K562 (cell line): ENCODE measurements at regions not wholly inside any gene's neighbourhood (a gene's known extent, or its start where the extent isn't known, plus 50 kb on each side); places are given as distances from the start of the nearest gene placed in this dataset.

Experiments used
- ATAC-seq: fragments of 200-7000 bp; cut with Tn5 transposase; 3 replicates; pipeline ENCODE4 v1.9.1; 2020; ENCODE audit warnings: moderate library complexity
- BruUV-seq: library from RNA; stranded (reverse); fragments of 400-500 nt; replicated peaks from 2 replicates; lab custom pipeline; 2021; lab: Mats Ljungman, UMichigan
- CTCF ChIA-PET: fragments of 300-600 bp; formaldehyde crosslinking; extraction: SDS; loops from one replicate; lab custom pipeline; 2021; ENCODE audit warnings: low intra/inter-chr PET ratio; lab: Yijun Ruan, JAX
- POLR2A ChIA-PET: fragments of 300-600, 350-650 bp; sonication (Branson Sonifier 250); formaldehyde crosslinking; extraction: SDS; loops from one replicate; lab custom pipeline; 2021; ENCODE audit warnings: antibody characterized with exemption, inconsistent platforms; lab: Yijun Ruan, JAX
- DNase-seq, 4 experiments: peaks; one replicate each; pipeline versions ENCODE4 v3.0.0 to v3.0.0-alpha.2; 2011 to 2018; ENCODE audit warnings: low spot score in 3 of 4, mixed read lengths in 3 of 4; ENCODE audit errors: extremely low read depth in 1 of 4
- FAIRE-seq: peaks from 2 replicates; lab custom pipeline; 2011; peaks lifted over from hg19 to GRCh38; lab: Jason Lieb, UNC
- H2AFZ ChIP-seq: 2 replicates; pipeline ENCODE4 v1.6.0; 2011; ENCODE audit warnings: low read depth, low read length, control low read depth, inconsistent platforms
- H3K27ac ChIP-seq: fragments of 200-600 bp; 3 replicates; pipeline ENCODE4 v1.8.0; 2011; ENCODE audit warnings: low read depth, mild to moderate bottlenecking, control low read depth, inconsistent platforms, low read length, moderate library complexity, mixed read lengths; ENCODE audit errors: extremely low read depth
- H3K27me3 ChIP-seq, 2 experiments: fragments of 300-600 bp in 1 of 2; 2 replicates in 1 of 2; 3 replicates in 1 of 2; pipeline versions ENCODE4 v1.6.0 to v1.8.0; 2011; ENCODE audit warnings: inconsistent platforms in 2 of 2, low read length in 2 of 2, mild to moderate bottlenecking in 1 of 2, mixed read lengths in 1 of 2, moderate library complexity in 1 of 2; ENCODE audit not compliant: control insufficient read depth in 2 of 2, insufficient read depth in 2 of 2
- H3K36me3 ChIP-seq: fragments of 300-600 bp; 3 replicates; pipeline ENCODE4 v1.8.0; 2011; ENCODE audit warnings: mild to moderate bottlenecking, low read length, inconsistent platforms; ENCODE audit not compliant: control insufficient read depth, insufficient read depth
- H3K4me1 ChIP-seq, 2 experiments: fragments of 200-600 bp in 1 of 2; replicated peaks in 1 of 2; 2 replicates in 1 of 2; 3 replicates in 1 of 2; pipeline versions ENCODE4 v1.5.1 to v1.8.0; 2011; ENCODE audit warnings: inconsistent platforms in 2 of 2, low read length in 2 of 2, mild to moderate bottlenecking in 1 of 2, mixed read lengths in 1 of 2, moderate library complexity in 1 of 2; ENCODE audit not compliant: control insufficient read depth in 2 of 2, insufficient read depth in 2 of 2
- H3K4me2 ChIP-seq: 2 replicates; pipeline ENCODE4 v1.6.1; 2011; ENCODE audit warnings: low read length, control low read depth, inconsistent platforms, mixed read lengths; ENCODE audit not compliant: insufficient read depth
- H3K4me3 ChIP-seq: fragments of 200-600 bp; sonication (generic), shearing (Covaris generic); 2 replicates; pipeline ENCODE4 v1.5.1; 2016; ENCODE audit warnings: control low read depth, inconsistent platforms
- H3K79me2 ChIP-seq: fragments of 200-600 bp; 3 replicates; pipeline ENCODE4 v1.8.0; 2011; ENCODE audit warnings: low read length, inconsistent platforms; ENCODE audit not compliant: control insufficient read depth, insufficient read depth
- H3K9ac ChIP-seq, 2 experiments: 2 replicates each; pipeline versions ENCODE4 v1.6.0 to v1.6.1; 2011; ENCODE audit warnings: low read depth in 2 of 2, low read length in 2 of 2, control low read depth in 1 of 2, inconsistent platforms in 1 of 2, mild to moderate bottlenecking in 1 of 2, mixed read lengths in 1 of 2; ENCODE audit not compliant: insufficient read depth in 1 of 2
- H3K9me1 ChIP-seq: one replicate; pipeline ENCODE4 v1.6.0; 2011; ENCODE audit warnings: inconsistent platforms, mild to moderate bottlenecking, low read length, moderate library complexity; ENCODE audit not compliant: control insufficient read depth, insufficient read depth
- H3K9me3 ChIP-seq: replicated peaks from 2 replicates; pipeline ENCODE4 v1.5.1; 2011; ENCODE audit warnings: low read depth, low read length, inconsistent platforms; ENCODE audit not compliant: control insufficient read depth, insufficient read depth
- H4K20me1 ChIP-seq: replicated peaks from 2 replicates; pipeline ENCODE4 v1.6.1; 2011; ENCODE audit warnings: low read length, inconsistent platforms, mixed read lengths; ENCODE audit not compliant: control insufficient read depth, insufficient read depth
- BCOR ChIP-seq: fragments of 450-650 bp; IDR thresholded peaks from 2 replicates; pipeline ENCODE4 v1.6.1; 2016
- BRD4 ChIP-seq: fragments of 200-600 bp; sonication (generic); IDR thresholded peaks from 2 replicates; pipeline ENCODE4 v1.6.1; 2017; ENCODE audit warnings: inconsistent platforms
- GTF2F1 ChIP-seq: IDR thresholded peaks from 2 replicates; pipeline ENCODE4 v1.6.1; 2011; ENCODE audit warnings: low read depth, low read length, improper control_type of control experiment
- KAT8 ChIP-seq: fragments of 450-650 bp; IDR thresholded peaks from 2 replicates; pipeline ENCODE4 v1.6.1; 2016; ENCODE audit warnings: low read depth, mild to moderate bottlenecking
- NFATC3 ChIP-seq: fragments of 450-650 bp; IDR thresholded peaks from 2 replicates; pipeline ENCODE4 v1.6.1; 2017; ENCODE audit warnings: mild to moderate bottlenecking
- NR2C1 ChIP-seq, 2 experiments: fragments of 450-650 bp; IDR thresholded peaks; 2 replicates each; pipeline ENCODE4 v1.6.1; 2017; ENCODE audit warnings: mild to moderate bottlenecking in 2 of 2, antibody characterized with exemption in 1 of 2, inconsistent platforms in 1 of 2, missing compliant biosample characterization in 1 of 2, missing genetic modification characterization in 1 of 2
- PML ChIP-seq: IDR thresholded peaks from 2 replicates; pipeline ENCODE4 v1.6.1; 2012; ENCODE audit warnings: low read length, inconsistent platforms
- SRSF1 ChIP-seq: fragments of 200-400 bp; formaldehyde crosslinking; IDR thresholded peaks from 2 replicates; pipeline ENCODE4 v1.6.1; 2017; ENCODE audit warnings: mild to moderate bottlenecking, low read depth, low read length, moderate library complexity
- ZFPM2 ChIP-seq: fragments of 250-450 bp; sonication (Bioruptor Pico); IDR thresholded peaks from 2 replicates; pipeline ENCODE4 v1.5.1; 2022; ENCODE audit warnings: mild to moderate bottlenecking
- ZNF23 ChIP-seq: fragments of 250-450 bp; sonication (Bioruptor Pico); IDR thresholded peaks from 2 replicates; pipeline ENCODE4 v1.4.0; 2020; ENCODE audit warnings: mild to moderate bottlenecking
- WGBS: fragments of 100-300 bp; shearing (Covaris generic); methylation state at CpG from one replicate; pipeline ENCODE4 v1.1.6; 2016; ENCODE audit warnings: low coverage, mixed read lengths; ENCODE audit not compliant: insufficient coverage; ENCODE audit errors: missing lambda C conversion rate; 5-methylcytosine and 5-hydroxymethylcytosine counted together
- in situ Hi-C: fragments of 300-500 bp; cut with MboI; formaldehyde crosslinking; loops from 4 replicates; pipeline ENCODE4 v1.15.0; 2018; ENCODE audit warnings: inconsistent platforms, mixed read lengths
- intact Hi-C: fragments of 100-400 bp; cut with micrococcal nuclease; formaldehyde crosslinking; loops from 2 replicates; pipeline ENCODE4 v1.14.2; 2022
- TF ChIP-seq, protein P1 (sequence below): sonication (generic); formaldehyde crosslinking; IDR thresholded peaks from 2 replicates; pipeline ENCODE4 v1.8.1; 2023; ENCODE audit warnings: mild to moderate bottlenecking, missing genetic modification reagents

DNA sequence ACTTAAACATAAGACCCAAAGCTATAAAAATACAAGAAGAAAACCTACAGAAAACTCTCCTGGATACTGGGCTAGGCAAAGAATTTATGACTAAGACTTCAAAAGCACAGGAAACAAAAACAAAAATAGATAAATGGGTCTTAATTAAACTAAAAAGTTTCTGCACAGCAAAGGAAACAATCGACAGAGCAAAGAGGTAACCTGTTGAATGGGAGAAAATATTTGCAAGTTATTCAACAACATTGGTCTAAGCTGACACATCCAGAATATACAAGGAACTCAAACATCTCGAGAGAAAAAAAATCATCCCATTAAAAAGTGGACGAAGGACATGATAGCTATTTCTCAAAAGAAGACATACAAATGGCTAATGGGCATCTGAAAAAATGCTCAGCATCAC lies 72.3 kb upstream of the RBBP8 start:
- H2AFZ ChIP-seq: no peak overlapping the region
- H3K4me3 ChIP-seq: no peak overlapping the region
- H3K9me1 ChIP-seq: no peaks in the 10 kb centered on the region
- no peaks in the 10 kb centered on the region for H3K4me1 ChIP-seq
- no TSS peak for BruUV-seq
- H3K36me3 ChIP-seq: no peaks in the 10 kb centered on the region
- ATAC-seq (no peak), FAIRE-seq (no peak), DNase-seq (no peak)
- intact Hi-C loops (no loop called here), in situ Hi-C loops (no loop called here)
- no peaks in the 10 kb centered on the region for H3K27me3 ChIP-seq
- POLR2A ChIA-PET: no interaction called here
- H3K79me2 ChIP-seq: no peaks in the 10 kb centered on the region
- H3K4me2 ChIP-seq: no peak overlapping the region
- CTCF ChIA-PET: no interaction called here
- H3K9ac ChIP-seq: no peak overlapping the region
- no peaks in the 10 kb centered on the region for H3K9me3 ChIP-seq
- no peak overlapping the region for H3K27ac ChIP-seq
- H4K20me1 ChIP-seq: no peaks in the 10 kb centered on the region
- WGBS: 2% methylated on average over 3 of the region's 3 CpGs
- TF ChIP-seq NFATC3 (no peak), ZFPM2 (CRISPR knock-in tag) (no peak), PML (no peak), GTF2F1 (no peak), ZNF23 (CRISPR knock-in tag) (no peak)

DNA sequence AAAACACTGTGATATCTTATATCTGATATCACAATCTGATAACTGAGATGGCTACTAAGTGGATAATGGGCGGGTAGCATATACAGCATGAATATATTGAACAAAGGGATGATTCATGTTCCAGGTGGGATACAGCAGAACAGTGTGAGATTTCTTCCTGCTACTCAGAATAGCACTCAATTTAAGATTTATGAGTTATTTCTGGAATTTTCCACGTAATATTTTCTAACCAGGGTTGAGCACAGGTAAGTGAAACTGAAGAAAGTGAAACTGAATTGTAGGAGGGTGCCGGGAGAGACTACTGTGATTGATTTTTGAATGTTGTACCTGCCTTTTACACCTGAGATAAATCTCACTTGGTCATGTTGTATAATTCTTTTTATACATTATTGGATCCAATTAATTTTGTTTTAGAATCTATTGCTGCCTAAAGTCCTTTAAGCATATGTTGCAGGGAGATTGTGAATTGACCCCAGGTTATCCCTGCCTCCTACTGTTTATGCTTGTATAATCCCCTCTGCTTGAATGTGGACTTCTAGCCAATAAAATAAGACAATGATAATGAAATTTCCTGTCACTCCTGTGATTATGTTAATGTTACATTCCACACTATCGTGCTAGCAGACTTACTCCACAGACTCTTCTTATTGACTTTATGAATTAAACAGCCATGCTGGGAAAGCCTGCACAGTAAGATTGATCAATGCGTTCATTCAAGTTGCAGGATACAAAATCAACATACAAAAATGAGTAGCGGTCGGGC lies 67.6 kb upstream of the RBBP8 start:
- Histone ChIP-seq H3K4me2 (no peak overlapping the region), H3K9me1 (no peaks in the 10 kb centered on the region), H3K27ac (no peak overlapping the region), H3K27me3 (no peaks in the 10 kb centered on the region), H3K4me3 (no peak overlapping the region), H2AFZ (no peak overlapping the region), H3K9me3 (no peaks in the 10 kb centered on the region), H3K9ac (no peak overlapping the region), H4K20me1 (no peaks in the 10 kb centered on the region), H3K36me3 (no peaks in the 10 kb centered on the region), H3K79me2 (no peaks in the 10 kb centered on the region), H3K4me1 (no peaks in the 10 kb centered on the region)
- 17% methylated on average over 7 of the region's 7 CpGs for WGBS
- in situ Hi-C loops (no loop called here), intact Hi-C loops (no loop called here)
- FAIRE-seq (no peak), ATAC-seq (no peak), DNase-seq (no peak)
- ChIA-PET CTCF (no interaction called here), POLR2A (no interaction called here)
- no TSS peak for BruUV-seq
- TF ChIP-seq KAT8: no peak
- TF ChIP-seq, protein P1, sequence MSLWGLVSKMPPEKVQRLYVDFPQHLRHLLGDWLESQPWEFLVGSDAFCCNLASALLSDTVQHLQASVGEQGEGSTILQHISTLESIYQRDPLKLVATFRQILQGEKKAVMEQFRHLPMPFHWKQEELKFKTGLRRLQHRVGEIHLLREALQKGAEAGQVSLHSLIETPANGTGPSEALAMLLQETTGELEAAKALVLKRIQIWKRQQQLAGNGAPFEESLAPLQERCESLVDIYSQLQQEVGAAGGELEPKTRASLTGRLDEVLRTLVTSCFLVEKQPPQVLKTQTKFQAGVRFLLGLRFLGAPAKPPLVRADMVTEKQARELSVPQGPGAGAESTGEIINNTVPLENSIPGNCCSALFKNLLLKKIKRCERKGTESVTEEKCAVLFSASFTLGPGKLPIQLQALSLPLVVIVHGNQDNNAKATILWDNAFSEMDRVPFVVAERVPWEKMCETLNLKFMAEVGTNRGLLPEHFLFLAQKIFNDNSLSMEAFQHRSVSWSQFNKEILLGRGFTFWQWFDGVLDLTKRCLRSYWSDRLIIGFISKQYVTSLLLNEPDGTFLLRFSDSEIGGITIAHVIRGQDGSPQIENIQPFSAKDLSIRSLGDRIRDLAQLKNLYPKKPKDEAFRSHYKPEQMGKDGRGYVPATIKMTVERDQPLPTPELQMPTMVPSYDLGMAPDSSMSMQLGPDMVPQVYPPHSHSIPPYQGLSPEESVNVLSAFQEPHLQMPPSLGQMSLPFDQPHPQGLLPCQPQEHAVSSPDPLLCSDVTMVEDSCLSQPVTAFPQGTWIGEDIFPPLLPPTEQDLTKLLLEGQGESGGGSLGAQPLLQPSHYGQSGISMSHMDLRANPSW (CRISPR knock-in tag): no peak
- no peak for TF ChIP-seq BRD4
- TF ChIP-seq SRSF1: no peak
- TF ChIP-seq NR2C1 (IDR thresholded peaks at IDR 0.05): no peak
- TF ChIP-seq NR2C1 (tag; IDR thresholded peaks at IDR 0.05): no peak
- no peak for TF ChIP-seq BCOR
